GM21360 (cell line): ENCODE measurements at regions not wholly inside any gene's neighbourhood (a gene's known extent, or its start where the extent isn't known, plus 50 kb on each side); places are given as distances from the start of the nearest gene placed in this dataset.
"Not testable (repeated sequence)": the region's sequence is repeated elsewhere in the genome, so short reads cannot be mapped to it uniquely, and the experiment has no call there.

ENCODE experiments used
- ATAC-seq: cut with Tn5 transposase; IDR thresholded peaks from one replicate; pipeline ENCODE4 v1.9.1; 2021; ENCODE audit warnings: mild to moderate bottlenecking, moderate library complexity; ENCODE audit not compliant: unreplicated experiment

DNA sequence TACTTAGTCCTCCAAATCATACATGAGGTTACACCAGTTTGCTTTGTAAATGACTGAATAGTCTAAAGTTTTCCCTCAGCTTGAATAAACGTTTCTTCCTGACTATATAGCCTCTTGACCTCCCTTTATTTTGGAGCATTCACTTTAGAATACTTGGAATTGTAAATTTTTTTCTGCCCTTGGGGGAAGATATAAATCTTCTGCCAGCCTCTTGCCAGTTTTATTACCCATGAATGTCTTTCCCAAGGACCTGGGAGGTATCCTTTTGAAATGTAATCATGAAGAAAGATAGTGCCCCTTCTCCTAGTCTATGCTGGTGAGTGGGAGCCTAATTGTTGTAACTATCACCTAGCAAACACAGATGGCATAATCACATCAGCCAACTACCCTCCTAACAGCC is 2033.9 kb upstream of the PCDH20 start:
- ATAC-seq = no peak

DNA sequence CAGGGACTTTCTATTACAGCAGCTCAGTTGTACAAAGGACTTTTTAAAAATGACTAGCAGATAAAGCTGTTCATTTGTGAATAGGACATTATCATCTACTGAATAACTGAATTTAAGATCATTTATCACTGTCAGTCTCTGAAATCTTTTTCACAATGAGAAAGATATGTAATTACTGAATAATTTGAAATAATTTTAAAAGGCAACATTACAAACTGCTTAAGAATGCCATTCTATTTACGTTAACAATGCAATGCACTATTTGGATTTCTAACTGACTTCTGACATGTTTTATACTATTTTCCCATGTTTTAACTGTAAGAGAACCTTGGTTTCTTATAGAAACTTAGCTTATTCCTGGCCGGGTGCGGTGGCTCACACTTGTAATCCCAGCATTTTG is 2033.0 kb upstream of the PCDH20 start:
- ATAC-seq = no peak

DNA sequence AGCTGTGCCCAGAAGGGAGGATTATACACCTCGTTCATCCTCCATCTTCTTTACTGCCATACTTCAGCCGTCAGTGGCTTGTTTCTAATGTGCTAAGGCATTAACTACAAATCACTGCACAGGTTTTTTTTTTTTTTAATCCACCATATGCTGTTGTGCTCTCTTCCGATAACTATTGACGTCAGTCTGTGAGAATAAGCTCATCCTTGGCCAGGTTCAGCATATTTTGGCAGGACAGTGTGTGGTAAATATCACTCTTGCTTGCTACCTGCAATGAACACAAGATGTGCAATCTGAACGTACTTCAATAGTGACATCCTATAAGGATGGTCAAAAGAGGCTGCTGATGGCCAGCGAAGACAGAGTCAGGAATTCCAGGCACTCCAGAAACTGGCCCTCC is 2030.7 kb upstream of the PCDH20 start:
- no peak for ATAC-seq

DNA sequence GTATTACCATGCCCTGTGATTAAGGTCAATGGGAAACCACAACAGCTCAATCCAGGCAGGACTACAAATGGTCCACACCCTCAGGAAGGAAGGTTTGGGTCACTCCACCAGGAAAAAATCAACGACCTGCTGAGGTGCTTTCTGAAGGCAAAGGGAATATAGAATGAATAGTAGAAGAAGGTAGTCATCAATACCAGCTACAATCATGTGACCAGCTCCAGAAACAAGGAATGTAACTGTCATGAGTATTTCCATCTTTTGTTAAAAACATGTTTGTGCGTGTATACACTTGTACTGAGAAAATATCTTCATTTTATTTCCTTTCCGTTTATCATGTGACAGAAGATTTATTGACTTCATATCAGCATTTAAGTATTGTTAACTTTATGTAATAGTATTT is 2028.6 kb upstream of the PCDH20 start:
- ATAC-seq = not testable (repeated sequence)

DNA sequence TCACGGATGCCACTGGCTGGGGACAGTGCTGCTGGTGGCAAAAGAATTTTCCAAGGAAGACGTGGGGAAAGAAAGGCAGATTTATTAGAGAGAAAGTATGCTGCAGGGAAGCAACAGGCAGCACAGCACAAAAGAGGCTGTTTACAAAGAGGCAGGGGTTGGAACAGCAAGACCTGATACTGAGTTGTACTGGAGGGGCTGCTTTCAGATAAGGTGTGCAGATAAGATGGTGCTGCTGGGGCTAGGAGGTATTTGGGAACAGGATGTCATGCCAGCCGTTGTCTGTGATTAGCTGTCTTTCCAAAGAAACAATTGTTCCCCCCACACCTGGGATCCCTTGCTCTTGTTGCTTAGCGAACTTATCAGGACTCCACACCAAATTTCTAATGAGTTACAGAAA is 2023.3 kb upstream of the PCDH20 start:
- no peak for ATAC-seq

DNA sequence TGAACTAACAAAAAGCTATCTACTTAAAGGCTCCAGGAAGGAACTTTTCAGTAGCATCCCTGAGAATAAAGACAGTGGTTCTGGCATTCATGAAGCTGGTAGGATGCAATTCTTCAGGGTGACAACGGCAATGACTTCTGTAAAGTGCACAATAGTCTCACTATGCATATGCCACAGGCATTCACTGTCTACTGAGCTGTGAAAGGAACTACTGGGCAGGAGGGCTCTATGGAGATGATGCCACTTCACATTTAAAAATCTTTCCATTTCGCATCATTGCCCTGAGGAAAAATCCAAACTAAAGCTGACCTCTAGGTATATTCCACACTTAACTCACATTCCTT is 2020.6 kb upstream of the PCDH20 start:
- ATAC-seq = no peak

DNA sequence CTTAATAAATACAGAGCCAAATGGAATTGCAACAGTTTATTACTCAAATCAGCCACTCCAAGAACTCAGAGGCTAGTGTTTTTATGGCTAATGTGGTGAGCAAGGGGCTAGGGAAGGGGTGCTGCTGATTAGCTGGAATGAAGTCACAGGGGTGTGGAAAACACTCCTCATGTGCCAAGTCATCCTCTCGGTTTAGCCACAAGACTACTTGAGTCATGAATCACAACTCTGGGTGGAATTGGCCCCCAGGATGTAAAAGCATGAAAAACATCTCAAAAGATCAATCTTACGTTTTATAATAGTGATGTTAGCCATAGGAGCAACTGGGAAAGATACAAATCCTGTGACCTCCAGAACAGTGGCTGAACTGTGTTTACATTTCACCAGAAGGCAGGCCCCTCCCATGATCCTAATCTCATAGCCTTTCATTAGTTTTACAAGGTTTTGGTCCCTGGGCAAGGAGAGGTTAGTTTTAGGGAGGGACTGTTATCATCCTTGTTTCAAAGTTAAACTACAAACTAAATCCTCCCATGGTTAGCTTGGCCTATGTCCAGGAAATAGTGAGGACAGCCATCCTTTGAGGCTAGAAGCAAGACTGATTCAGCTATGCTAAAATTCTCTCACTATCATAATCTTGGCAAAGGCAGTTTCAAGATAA is 2020.1 kb upstream of the PCDH20 start:
- ATAC-seq = no peak

DNA sequence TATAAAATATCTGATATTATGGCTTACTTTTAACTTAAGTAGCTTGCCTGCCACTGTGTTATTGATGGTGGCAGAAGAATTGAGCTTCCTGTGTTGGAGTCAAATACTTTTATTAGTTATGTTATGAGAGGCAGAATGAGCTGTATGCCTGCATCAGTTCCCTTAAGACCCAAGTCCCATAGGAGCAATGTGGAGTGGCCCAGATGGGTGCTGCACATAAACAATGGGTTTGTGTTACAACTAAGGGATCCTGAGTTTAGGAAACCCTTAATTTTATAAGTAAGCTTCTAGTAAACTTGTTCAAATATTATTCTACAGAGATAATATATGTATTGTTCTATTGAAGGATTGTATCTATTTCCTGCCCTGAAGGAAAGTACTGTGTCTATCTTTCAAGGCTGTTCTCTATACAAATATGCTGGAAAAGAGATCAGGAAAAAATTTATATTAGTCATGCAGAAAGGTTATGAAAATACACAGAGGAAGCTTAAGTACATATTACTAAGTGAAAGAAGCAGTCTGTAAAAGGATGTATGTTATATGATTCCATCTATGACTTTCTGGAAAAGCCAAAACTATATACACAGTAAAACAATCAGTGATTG is 2018.0 kb upstream of the PCDH20 start:
- no peak for ATAC-seq

DNA sequence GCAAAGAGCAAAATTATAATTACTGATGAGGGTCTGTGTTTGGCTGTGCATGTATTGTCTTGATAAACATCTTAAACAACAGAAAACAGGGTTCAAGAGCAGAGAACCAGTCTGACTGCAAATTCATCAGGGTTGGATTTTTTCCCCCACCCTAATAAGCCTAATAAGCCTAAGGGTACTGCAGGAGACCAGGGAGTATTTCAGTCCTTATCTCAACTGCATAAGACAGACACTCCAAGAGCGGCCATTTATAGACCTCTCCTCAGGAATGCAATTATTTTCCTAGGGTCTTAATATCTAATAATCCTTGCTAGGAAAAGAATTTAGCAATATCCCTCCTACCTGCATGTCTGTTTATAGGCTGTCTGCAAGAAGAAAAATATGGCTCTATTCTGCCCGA is 2011.5 kb upstream of the PCDH20 start:
- no peak for ATAC-seq

DNA sequence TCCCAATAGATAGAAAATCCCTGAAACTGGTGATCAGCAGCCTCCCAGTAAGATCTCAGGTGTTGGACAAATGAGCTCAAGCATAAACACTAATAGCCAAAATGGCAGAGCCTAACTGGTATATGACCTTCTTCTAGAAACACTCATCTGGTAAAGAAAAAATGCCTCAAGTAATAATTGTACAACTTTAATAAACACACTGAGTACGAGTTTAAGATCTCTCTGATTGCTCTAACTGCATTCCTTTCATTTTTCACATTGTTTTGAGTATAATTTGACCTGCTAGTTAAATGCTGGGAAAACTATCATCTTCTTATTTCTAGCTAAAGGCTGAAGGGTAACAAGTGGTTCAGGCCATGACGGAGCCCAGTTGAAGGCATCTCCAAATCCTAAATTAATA is 2009.5 kb upstream of the PCDH20 start:
- ATAC-seq = no peak

DNA sequence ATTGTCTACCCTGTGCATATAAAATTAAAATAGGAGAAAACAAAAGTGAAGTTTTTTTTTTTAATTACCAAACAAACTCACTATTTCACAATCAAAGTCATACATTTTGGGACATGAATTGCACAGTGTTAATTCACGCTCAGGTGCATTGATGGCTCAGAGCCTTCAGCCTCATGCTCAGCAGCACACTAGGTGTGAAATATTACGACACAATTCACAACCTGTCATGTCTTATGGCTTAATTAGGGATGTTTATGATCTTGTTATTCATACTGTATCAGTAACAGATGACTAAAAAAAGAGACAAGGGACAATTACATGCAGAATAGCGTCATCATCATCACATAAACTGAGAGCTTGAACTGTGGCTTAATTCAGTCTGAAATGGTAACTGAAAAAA is 2005.5 kb upstream of the PCDH20 start:
- ATAC-seq = no peak

DNA sequence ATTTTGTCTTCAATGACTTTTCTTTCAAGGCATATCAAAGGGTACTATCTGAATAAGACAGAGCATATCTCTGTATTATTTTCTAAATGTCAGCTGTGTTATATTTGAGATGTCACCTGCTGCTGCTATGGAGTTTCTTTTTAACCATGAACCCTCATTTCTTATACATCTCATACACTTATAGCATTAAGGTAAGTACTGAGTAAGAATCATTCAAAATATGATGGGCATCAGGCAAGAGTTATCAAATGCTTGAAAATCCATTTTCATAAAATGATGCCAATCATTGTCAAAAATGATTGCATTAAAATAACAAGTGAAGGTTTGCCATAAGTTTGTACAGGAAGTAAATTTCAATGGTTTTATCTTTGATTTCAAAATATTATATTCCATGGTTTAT is 2005.0 kb upstream of the PCDH20 start:
- no peak for ATAC-seq

DNA sequence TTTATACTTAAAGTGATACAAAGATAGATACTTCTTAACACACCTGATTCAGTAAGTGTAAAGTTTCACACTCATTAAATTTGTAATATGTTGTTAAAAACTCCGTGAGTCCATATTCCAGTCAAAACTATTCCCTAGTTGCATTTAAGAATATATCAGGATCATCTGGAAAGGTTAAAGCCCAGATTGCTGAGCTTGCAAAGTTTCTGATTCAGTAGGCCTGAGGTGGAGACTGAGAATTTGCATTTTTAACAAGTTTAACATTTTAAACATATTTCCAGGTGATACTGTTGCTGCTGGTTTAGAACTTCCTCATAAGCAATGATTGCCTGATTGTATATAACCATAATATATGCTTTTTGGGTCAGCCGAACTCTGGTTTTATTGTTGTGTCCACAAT is 1998.6 kb upstream of the PCDH20 start:
- no peak for ATAC-seq

DNA sequence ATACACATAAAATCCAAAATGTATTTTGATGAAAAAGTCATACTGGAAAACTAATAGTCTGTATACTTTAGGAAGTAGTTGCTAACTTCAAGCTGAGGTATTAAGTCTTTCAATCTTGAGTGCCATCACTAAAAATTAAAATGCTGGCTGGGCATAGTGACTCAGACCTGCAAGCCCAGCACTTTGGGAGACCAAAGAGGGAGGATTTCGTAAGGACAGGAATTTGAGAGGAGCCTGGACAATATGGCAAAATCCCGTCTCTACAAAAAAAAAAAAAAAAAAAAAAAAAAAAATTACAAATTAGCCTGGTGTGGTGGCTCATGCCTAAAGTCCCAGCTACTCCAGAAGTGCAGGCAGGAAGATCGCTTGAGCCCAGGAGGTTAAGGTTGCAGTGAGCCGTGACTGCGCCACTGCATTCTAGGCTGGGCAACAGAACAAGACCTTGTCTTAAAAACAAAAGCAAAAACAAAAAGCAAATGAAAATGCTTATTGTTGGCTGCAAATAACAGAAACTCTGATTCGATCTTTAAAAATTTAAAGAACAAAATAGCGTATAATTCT is 1994.2 kb upstream of the PCDH20 start:
- ATAC-seq = no peak

DNA sequence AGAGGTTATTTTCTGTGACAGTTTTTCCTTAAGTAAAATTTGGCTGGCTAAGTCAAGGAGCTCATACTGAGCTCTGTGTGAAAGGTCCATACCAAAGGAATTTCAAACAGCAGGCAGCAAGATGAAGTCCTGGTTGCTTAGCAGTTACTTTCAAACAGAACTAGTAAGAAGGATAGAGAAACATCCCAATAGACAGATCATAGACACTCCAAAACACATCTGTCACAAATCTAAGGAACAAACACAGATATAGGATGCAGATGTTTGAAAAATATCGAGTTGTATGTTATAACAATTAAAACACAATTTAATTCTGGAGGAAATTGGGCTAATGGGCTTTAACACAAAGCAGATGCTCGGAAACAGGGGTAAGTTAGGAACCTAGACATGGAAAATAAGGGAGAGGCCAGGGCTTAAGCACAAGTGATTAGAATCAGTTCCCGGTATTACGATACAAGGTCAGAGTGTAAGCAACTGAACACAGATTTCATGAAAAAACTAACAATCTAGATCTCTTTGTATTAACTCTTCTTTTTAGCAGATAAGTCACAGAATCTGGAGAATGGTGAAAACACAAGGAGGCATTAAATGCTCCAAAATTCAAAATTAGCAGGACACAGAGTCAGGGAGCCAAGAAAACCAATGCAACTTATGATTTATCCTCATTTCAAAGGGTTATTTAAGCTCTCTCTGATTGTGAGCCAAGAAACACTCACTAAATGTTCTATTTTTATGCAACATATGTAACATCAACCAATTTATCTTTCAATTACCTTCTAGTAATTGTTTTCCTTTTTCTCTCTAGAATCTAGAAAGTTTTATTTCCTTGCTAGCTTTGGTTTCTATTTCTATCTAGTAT is 1992.9 kb upstream of the PCDH20 start:
- ATAC-seq = no peak

DNA sequence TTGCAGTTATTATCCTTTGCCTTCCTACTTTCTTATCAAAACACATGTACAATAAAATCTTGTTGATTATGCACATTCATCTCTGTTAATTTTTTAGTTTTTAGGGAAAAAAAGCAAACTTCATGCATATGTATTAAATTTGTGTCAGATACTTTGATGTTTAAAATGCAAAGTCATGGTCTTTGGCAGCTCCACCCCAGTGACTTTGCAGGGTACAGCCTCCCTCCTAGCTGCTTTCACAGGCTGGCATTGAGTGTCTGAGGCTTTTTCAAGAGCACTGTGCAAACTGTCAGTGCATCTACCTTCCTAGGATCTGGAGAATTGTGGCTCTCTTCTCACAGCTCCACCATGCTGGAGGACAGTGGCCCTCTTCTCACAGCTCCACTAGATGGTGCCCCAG is 1988.1 kb upstream of the PCDH20 start:
- ATAC-seq = no peak

DNA sequence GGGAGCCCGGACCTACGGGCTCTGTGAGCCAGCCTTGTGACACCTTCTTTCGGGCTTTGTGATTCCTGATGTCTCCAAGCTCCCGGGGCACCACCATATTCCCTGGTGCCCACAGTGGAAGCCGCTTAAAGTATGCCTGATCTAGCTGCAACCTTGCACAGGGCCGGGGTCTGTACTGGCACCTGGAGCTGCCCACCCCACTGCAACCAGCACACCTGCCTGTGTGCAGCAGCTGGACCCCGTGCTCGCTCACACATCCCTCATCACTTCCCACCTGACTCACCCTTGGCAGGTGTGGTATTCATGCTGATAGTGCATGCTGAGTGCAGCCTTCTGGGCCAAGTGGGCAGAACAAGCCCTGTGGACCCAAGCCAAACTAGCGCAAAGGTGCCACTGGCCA is 1981.1 kb upstream of the PCDH20 start:
- ATAC-seq = no peak

DNA sequence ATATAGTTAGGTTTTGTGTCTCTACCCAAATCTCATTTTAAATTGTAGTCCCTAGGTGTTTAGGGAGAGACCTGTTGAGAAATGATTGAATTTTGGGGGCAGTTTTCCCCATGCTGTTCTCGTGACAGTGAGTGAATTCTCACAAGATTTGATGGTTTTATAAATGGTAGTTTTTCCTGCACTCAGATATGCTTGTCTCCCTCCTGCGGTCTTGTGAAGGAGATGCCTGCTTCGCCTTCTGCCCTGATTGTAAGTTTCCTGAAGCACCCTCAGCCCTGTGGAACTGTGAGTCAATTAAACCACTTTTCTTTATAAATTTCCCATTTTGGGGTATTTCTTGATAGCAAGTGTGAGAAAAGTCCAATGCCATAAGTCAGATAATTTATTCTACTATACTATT is 1977.5 kb upstream of the PCDH20 start:
- no peak for ATAC-seq

DNA sequence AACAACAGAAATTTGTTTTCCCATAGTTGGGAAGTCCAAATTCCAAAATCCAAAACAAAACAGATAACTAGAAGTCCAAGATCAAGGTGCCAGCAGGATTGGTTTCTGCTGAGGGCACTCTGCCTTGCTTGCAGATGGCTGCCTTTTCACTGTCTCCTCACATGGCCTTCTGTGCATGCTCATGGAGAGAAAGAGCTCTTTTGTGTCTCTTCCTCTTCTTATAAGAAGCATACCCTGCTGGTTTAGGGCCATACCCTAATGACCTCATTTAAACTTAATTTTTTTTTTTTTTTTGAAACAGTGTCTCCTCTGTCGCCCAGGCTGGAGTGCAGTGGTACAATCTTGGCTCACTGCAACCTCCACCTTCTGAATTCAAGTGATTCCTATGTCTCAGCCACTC is 1974.1 kb upstream of the PCDH20 start:
- ATAC-seq = no peak

DNA sequence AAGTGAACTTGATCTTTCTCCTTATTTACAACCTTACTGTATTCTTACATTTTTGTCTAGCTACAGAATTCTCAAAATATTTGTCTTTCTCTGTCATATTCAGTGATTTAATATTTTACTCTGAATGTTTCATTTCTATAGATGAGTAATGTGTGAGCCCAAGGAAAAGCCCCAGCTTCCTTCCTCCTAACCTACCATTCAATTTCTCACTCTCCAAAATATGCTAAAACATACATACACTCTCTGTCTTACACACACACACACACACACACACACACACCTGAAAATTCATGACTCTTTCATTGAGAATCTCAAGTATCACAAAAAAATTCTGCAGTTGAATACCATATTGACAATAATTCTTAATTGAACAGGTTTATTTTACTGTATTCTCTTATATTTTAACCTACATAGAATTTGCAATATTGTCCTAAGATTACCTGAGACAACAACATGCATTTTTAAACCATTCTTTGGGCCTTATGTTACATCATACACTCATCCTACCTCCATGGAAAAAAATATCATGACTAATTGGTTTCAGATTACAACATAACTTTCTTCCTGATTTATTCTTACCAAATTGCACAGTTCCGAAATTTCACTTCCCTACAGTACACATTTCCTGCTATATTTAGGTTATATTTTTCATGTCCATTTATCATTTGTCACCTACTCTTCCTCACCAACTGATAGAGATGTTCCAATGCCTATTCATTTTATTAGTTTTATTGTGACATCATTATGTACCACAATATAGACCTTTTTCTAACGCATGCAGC is 1965.6 kb upstream of the PCDH20 start:
- no peak for ATAC-seq

DNA sequence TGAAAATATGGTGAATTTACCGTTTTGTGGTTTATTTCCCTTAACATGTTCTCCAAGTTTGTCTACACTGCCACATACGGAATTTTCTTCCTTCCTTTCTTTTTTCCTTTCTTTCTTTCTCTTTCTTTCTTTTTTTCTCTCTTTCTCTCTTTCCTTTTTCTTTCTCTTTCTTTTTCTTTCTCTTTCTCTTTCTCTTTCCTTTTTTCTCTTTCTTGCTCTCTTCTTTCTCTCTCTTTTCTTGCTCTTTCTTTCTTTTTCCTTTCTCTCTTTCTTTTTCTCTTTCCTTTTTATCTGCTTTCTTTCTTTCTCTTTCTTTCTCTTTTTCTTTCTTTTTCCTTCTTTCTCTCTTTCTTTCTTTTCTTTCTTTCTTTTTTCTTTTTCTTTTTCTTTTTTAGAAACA is 1962.3 kb upstream of the PCDH20 start:
- no peak for ATAC-seq
